ENCODE measurements at regions not wholly inside any gene's neighbourhood (a gene's known extent, or its start where the extent isn't known, plus 50 kb on each side); places are given as distances from the start of the nearest gene placed in this dataset.

DNA sequence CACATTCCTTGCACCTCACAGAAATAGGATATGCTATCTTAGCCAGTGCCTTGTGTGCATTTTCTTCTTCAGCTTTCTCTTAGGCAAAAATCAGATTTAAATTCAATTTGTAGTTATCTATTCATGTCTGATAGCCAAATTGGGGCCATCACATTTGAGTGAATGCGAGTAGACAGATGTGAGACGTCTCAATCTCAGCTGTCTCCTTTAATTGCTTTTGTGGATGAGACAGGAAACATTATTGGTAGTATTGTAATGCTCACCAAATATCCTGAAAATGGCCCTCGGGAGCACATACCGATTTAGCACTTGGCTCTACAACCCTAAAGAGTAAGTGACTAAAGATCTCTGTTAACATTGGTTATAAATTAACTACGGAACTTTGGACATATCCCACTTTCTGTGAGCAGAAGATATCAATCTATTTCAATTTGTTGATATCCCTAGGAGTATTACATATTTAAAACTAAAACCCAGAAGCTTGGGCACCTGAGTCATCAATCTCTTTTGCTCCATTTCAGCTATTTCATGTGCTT is 1012.5 kb upstream of the TMEM132C start:
- ChIA-PET CTCF (no interaction called here), POLR2A (no interaction called here)
- Histone ChIP-seq H3K4me1 (ENCODE audit: control insufficient read depth, extremely low read depth, insufficient read depth, low read length) (no peaks in the 10 kb centered on the region), H3K36me3 (ENCODE audit: control insufficient read depth in 2 of 2, extremely low read depth in 1 of 2, insufficient read depth in 2 of 2, low read length in 2 of 2) (no peaks in the 10 kb centered on the region), H3K27ac (ENCODE audit: insufficient read depth, low read depth, low read length) (no peak overlapping the region), H4K20me1 (replicated peaks; ENCODE audit: control insufficient read depth, extremely low read depth, insufficient read depth, low read length) (no peaks in the 10 kb centered on the region), H3K9ac (replicated peaks; ENCODE audit: extremely low read depth, insufficient read depth, low read length) (no peak overlapping the region), H2AFZ (ENCODE audit: low read depth, low read length) (no peak overlapping the region), H3K9me3 (replicated peaks; ENCODE audit: control insufficient read depth, insufficient read depth, low read length) (peaks cover 5% of the 10 kb centered on the region), H3K9me1 (replicated peaks; ENCODE audit: control insufficient read depth, extremely low read depth, insufficient read depth, low read length) (no peaks in the 10 kb centered on the region), H3K4me3 (replicated peaks in 1 of 3; ENCODE audit: insufficient read depth in 1 of 3, low read depth in 1 of 3, low read length in 3 of 3) (no peak overlapping the region), H3K79me2 (ENCODE audit: control insufficient read depth, insufficient read depth, low read length) (no peaks in the 10 kb centered on the region), H3K4me2 (ENCODE audit: insufficient read depth, low read length) (no peak overlapping the region), H3K27me3 (ENCODE audit: control insufficient read depth in 2 of 2, insufficient read depth in 2 of 2, low read length in 2 of 2) (no peaks in the 10 kb centered on the region)
- TF ChIP-seq POLR2AphosphoS5 (IDR thresholded peaks at IDR 0.05; ENCODE audit: insufficient read depth, low read depth, low read length): no peak
- TF ChIP-seq, protein P1, sequence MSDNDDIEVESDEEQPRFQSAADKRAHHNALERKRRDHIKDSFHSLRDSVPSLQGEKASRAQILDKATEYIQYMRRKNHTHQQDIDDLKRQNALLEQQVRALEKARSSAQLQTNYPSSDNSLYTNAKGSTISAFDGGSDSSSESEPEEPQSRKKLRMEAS (IDR thresholded peaks at IDR 0.05; ENCODE audit: insufficient read depth, insufficient read length): no peak
- no peak for TF ChIP-seq MYC (IDR thresholded peaks at IDR 0.05; ENCODE audit: low read depth, low read length)
- TF ChIP-seq EZH2 (IDR thresholded peaks at IDR 0.05; ENCODE audit: borderline replicate concordance, low read depth, low read length, severe bottlenecking): no peak
- TF ChIP-seq, protein P2, sequence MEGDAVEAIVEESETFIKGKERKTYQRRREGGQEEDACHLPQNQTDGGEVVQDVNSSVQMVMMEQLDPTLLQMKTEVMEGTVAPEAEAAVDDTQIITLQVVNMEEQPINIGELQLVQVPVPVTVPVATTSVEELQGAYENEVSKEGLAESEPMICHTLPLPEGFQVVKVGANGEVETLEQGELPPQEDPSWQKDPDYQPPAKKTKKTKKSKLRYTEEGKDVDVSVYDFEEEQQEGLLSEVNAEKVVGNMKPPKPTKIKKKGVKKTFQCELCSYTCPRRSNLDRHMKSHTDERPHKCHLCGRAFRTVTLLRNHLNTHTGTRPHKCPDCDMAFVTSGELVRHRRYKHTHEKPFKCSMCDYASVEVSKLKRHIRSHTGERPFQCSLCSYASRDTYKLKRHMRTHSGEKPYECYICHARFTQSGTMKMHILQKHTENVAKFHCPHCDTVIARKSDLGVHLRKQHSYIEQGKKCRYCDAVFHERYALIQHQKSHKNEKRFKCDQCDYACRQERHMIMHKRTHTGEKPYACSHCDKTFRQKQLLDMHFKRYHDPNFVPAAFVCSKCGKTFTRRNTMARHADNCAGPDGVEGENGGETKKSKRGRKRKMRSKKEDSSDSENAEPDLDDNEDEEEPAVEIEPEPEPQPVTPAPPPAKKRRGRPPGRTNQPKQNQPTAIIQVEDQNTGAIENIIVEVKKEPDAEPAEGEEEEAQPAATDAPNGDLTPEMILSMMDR (IDR thresholded peaks at IDR 0.05; ENCODE audit: extremely low read depth in 1 of 2, insufficient read depth in 1 of 2, low read depth in 1 of 2, low read length in 2 of 2): no peak
- no peak for TF ChIP-seq JUN (IDR thresholded peaks at IDR 0.05; ENCODE audit: borderline replicate concordance, insufficient read depth, insufficient read length, low read depth)
- no peak for TF ChIP-seq POLR2A (IDR thresholded peaks at IDR 0.05; ENCODE audit: low read depth, low read length)
- dilution Hi-C loops (cut with MboI; ENCODE audit: extremely low pct_ligation_motif_present, low sequenced_read_pairs) (no loop called here), intact Hi-C loops (cut with micrococcal nuclease) (no loop called here)
- FAIRE-seq (no peak), DNase-seq (ENCODE audit: low read depth, low spot score) (no peak)
- no TSS peak for BruUV-seq (replicated peaks)

All from endothelial cell of umbilical vein (primary cell).